ENCODE measurements at regions not wholly inside any gene's neighbourhood (a gene's known extent, or its start where the extent isn't known, plus 50 kb on each side); places are given as distances from the start of the nearest gene placed in this dataset.

- DNase-seq (ENCODE audit: low read depth in 1 of 2, low spot score in 1 of 2), result peak in 1 of 2 donors; percentile 33
- Histone ChIP-seq H3K4me3 (no peak overlapping the region), H3K27me3 (peaks cover 93% of the 10 kb centered on the region), H3K27ac (no peak overlapping the region), H3K9me3 (ENCODE audit: low read depth) (no peaks in the 10 kb centered on the region), H3K36me3 (no peaks in the 10 kb centered on the region), H3K4me1 (ENCODE audit: low read depth) (peaks cover 6% of the 10 kb centered on the region)
- no peak for TF ChIP-seq CTCF (IDR thresholded peaks at IDR 0.05; ENCODE audit: low read depth, low read length)
Observed at GRCh38 chr11:43582863-43583462, 97.6 kb upstream of the HSD17B12 start.

GRCh38 chr11:43583548-43583947 lies 97.0 kb upstream of the HSD17B12 start:
- no peak for TF ChIP-seq CTCF (IDR thresholded peaks at IDR 0.05; ENCODE audit: low read depth, low read length)
- no peak overlapping the region for H3K4me3 ChIP-seq
- H3K27me3 ChIP-seq, result peaks cover 88% of the 10 kb centered on the region
- H3K36me3 ChIP-seq, result no peaks in the 10 kb centered on the region
- H3K4me1 ChIP-seq (ENCODE audit: low read depth), result peaks cover 3% of the 10 kb centered on the region
- H3K27ac ChIP-seq, result no peak overlapping the region
- H3K9me3 ChIP-seq (ENCODE audit: low read depth), result no peaks in the 10 kb centered on the region
- DNase-seq (ENCODE audit: low read depth in 1 of 2, low spot score in 1 of 2), result no peak

DNA sequence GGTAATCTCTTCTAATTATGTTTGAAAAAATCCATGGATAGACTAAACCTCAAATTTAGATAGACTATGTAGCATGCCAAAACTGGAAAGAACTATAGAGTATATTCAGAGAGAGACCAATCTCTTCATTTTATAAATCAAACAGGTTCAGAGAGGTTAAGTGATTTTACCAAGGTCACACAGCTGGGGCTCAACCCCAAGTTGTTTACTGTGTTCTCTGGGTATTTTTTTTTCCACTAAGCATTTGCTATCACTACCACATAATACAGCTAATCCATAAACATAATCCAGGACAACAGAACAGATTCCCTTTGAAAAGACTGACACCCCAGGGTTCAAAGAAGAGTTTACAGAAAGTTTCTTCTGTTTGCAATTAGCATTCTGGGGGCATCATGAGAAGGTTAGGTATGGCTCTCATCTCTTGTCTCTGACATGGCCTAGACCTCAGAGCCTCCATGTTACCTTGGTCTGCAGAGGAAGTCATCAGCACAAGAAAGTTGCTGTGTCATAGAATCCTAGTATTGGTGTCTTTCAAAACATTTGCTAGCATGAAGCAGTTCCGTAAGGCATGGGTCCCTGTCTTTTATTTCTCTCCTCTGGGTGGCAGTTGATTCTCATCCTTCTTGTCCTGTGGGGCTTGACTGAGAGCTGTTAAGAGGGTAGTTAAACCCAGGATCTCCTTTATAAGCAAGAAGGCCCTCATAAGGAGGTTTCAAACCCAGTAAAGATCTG lies 94.5 kb upstream of the HSD17B12 start:
- peaks cover 66% of the 10 kb centered on the region for H3K27me3 ChIP-seq
- H3K4me3 ChIP-seq, result no peak overlapping the region
- no peaks in the 10 kb centered on the region for H3K9me3 ChIP-seq (ENCODE audit: low read depth)
- H3K4me1 ChIP-seq (ENCODE audit: low read depth), result no peaks in the 10 kb centered on the region
- H3K27ac ChIP-seq, result no peak overlapping the region
- no peaks in the 10 kb centered on the region for H3K36me3 ChIP-seq
- TF ChIP-seq CTCF (IDR thresholded peaks at IDR 0.05; ENCODE audit: low read depth, low read length), result no peak
- DNase-seq (ENCODE audit: low read depth in 1 of 2, low spot score in 1 of 2), result no peak

- no peaks in the 10 kb centered on the region for H3K36me3 ChIP-seq
- no peaks in the 10 kb centered on the region for H3K4me1 ChIP-seq (ENCODE audit: low read depth)
- no peak overlapping the region for H3K4me3 ChIP-seq
- H3K27me3 ChIP-seq, result peaks cover 29% of the 10 kb centered on the region
- no peak for TF ChIP-seq CTCF (IDR thresholded peaks at IDR 0.05; ENCODE audit: low read depth, low read length)
- no peak for DNase-seq (ENCODE audit: low read depth in 1 of 2, low spot score in 1 of 2)
- no peak overlapping the region for H3K27ac ChIP-seq
- H3K9me3 ChIP-seq (ENCODE audit: low read depth), result no peaks in the 10 kb centered on the region
Observed at GRCh38 chr11:43589601-43590250, 90.8 kb upstream of the HSD17B12 start.

GRCh38 chr11:43601511-43601910 lies 79.0 kb upstream of the HSD17B12 start:
- H3K27me3 ChIP-seq, result no peaks in the 10 kb centered on the region
- H3K27ac ChIP-seq, result no peak overlapping the region
- no peaks in the 10 kb centered on the region for H3K9me3 ChIP-seq (ENCODE audit: low read depth)
- H3K36me3 ChIP-seq, result no peaks in the 10 kb centered on the region
- TF ChIP-seq CTCF (IDR thresholded peaks at IDR 0.05; ENCODE audit: low read depth, low read length), result no peak
- H3K4me1 ChIP-seq (ENCODE audit: low read depth), result no peaks in the 10 kb centered on the region
- no peak overlapping the region for H3K4me3 ChIP-seq
- no peak for DNase-seq (ENCODE audit: low read depth in 1 of 2, low spot score in 1 of 2)

Measured in cardiac muscle cell (in vitro differentiated cells and primary cell).